Mesenchymal stem cell (in vitro differentiated cells and primary cell): ENCODE measurements at regions not wholly inside any gene's neighbourhood (a gene's known extent, or its start where the extent isn't known, plus 50 kb on each side); places are given as distances from the start of the nearest gene placed in this dataset.

ENCODE experiments used
- DNase-seq: peaks from one replicate; pipeline ENCODE4 v3.0.0-alpha.2; 2013
- H2AFZ ChIP-seq: one replicate; pipeline ENCODE4 v1.6.1; 2013; ENCODE audit warnings: low read depth, mild to moderate bottlenecking, control low read depth, inconsistent platforms, low read length, moderate library complexity
- H2AK5ac ChIP-seq: 2 replicates; pipeline ENCODE4 v1.6.1; 2013; ENCODE audit warnings: low read length, moderate library complexity, mild to moderate bottlenecking, inconsistent platforms; ENCODE audit not compliant: severe bottlenecking
- H2BK120ac ChIP-seq: one replicate; pipeline ENCODE4 v1.6.1; 2013; ENCODE audit warnings: low read depth, mild to moderate bottlenecking, inconsistent platforms, low read length, moderate library complexity
- H2BK12ac ChIP-seq, 2 experiments: one replicate each; pipeline ENCODE4 v1.6.1; 2013; ENCODE audit warnings: inconsistent platforms in 2 of 2, low read length in 2 of 2, mild to moderate bottlenecking in 2 of 2, moderate library complexity in 2 of 2, control low read depth in 1 of 2
- H2BK15ac ChIP-seq: one replicate; pipeline ENCODE4 v1.6.1; 2013; ENCODE audit warnings: mild to moderate bottlenecking, low read depth, inconsistent platforms; ENCODE audit not compliant: poor library complexity, severe bottlenecking
- H2BK5ac ChIP-seq: 2 replicates; pipeline ENCODE4 v1.6.1; 2013; ENCODE audit warnings: low read depth, mild to moderate bottlenecking, low read length, control low read depth, inconsistent platforms; ENCODE audit not compliant: poor library complexity, severe bottlenecking
- H3K14ac ChIP-seq, 2 experiments: one replicate each; pipeline ENCODE4 v1.6.1; 2013; ENCODE audit warnings: inconsistent platforms in 2 of 2, low read length in 2 of 2, control low read depth in 1 of 2, mild to moderate bottlenecking in 1 of 2, moderate library complexity in 1 of 2
- H3K18ac ChIP-seq, 2 experiments: one replicate each; pipeline ENCODE4 v1.6.1; 2013; ENCODE audit warnings: inconsistent platforms in 2 of 2, low read length in 2 of 2, control low read depth in 1 of 2, low read depth in 1 of 2, mild to moderate bottlenecking in 1 of 2
- H3K23ac ChIP-seq, 2 experiments: one replicate each; pipeline ENCODE4 v1.6.1; 2013; ENCODE audit warnings: inconsistent platforms in 2 of 2, low read length in 2 of 2, mild to moderate bottlenecking in 2 of 2, moderate library complexity in 2 of 2, control low read depth in 1 of 2
- H3K27ac ChIP-seq: 2 replicates; pipeline ENCODE4 v1.5.1; 2013; ENCODE audit warnings: mild to moderate bottlenecking, moderate library complexity, low read length, control low read depth, inconsistent platforms; ENCODE audit not compliant: poor library complexity, severe bottlenecking
- H3K27me3 ChIP-seq, 2 experiments: 2 replicates each; pipeline versions ENCODE4 v1.6.1 to v1.7.0; 2013; ENCODE audit warnings: low read length in 2 of 2, mild to moderate bottlenecking in 2 of 2, moderate library complexity in 2 of 2, control low read depth in 1 of 2, inconsistent platforms in 1 of 2; ENCODE audit not compliant: control insufficient read depth in 1 of 2, insufficient read depth in 1 of 2
- H3K36me3 ChIP-seq, 2 experiments: 2 replicates each; pipeline versions ENCODE4 v1.6.1 to v1.7.0; 2013; ENCODE audit warnings: low read length in 2 of 2, control low read depth in 1 of 2, inconsistent platforms in 1 of 2, low read depth in 1 of 2, mild to moderate bottlenecking in 1 of 2; ENCODE audit not compliant: insufficient read depth in 2 of 2, control insufficient read depth in 1 of 2
- H3K4ac ChIP-seq, 2 experiments: one replicate each; pipeline ENCODE4 v1.6.1; 2013; ENCODE audit warnings: inconsistent platforms in 2 of 2, low read length in 2 of 2, mild to moderate bottlenecking in 2 of 2, moderate library complexity in 2 of 2, control low read depth in 1 of 2, low read depth in 1 of 2
- H3K4me1 ChIP-seq: 2 replicates; pipeline ENCODE4 v1.6.1; 2013; ENCODE audit warnings: low read depth, low read length, control low read depth; ENCODE audit not compliant: control insufficient read depth, insufficient read depth
- H3K4me2 ChIP-seq: 2 replicates; pipeline ENCODE4 v1.6.1; 2013; ENCODE audit warnings: low read length, mild to moderate bottlenecking, inconsistent platforms; ENCODE audit not compliant: poor library complexity, severe bottlenecking
- H3K4me3 ChIP-seq, 2 experiments: 2 replicates each; pipeline versions ENCODE4 v1.5.1 to v1.7.0; 2013; ENCODE audit warnings: low read length in 2 of 2, mild to moderate bottlenecking in 2 of 2, control low read depth in 1 of 2, low read depth in 1 of 2; ENCODE audit not compliant: insufficient read depth in 1 of 2
- H3K79me1 ChIP-seq: replicated peaks from 2 replicates; pipeline ENCODE4 v1.6.1; 2013; ENCODE audit warnings: mild to moderate bottlenecking, control low read depth, low read length, inconsistent platforms; ENCODE audit not compliant: poor library complexity, severe bottlenecking
- H3K9ac ChIP-seq: 2 replicates; pipeline ENCODE4 v1.7.0; 2013; ENCODE audit warnings: mild to moderate bottlenecking, low read length, moderate library complexity
- H3K9me3 ChIP-seq: 2 replicates; pipeline ENCODE4 v1.7.0; 2013; ENCODE audit warnings: mild to moderate bottlenecking, low read length; ENCODE audit not compliant: control insufficient read depth
- H4K8ac ChIP-seq: one replicate; pipeline ENCODE4 v1.6.1; 2013; ENCODE audit warnings: inconsistent platforms, mild to moderate bottlenecking, low read length, moderate library complexity
- H4K91ac ChIP-seq: one replicate; pipeline ENCODE4 v1.6.1; 2013; ENCODE audit warnings: mild to moderate bottlenecking, low read length, inconsistent platforms
- whole genome bisulfite sequencing: methylation state at CpG from one replicate; pipeline ENCODE4 v1.1.7; 2013; ENCODE audit warnings: mixed read lengths; 5-methylcytosine and 5-hydroxymethylcytosine counted together

DNA sequence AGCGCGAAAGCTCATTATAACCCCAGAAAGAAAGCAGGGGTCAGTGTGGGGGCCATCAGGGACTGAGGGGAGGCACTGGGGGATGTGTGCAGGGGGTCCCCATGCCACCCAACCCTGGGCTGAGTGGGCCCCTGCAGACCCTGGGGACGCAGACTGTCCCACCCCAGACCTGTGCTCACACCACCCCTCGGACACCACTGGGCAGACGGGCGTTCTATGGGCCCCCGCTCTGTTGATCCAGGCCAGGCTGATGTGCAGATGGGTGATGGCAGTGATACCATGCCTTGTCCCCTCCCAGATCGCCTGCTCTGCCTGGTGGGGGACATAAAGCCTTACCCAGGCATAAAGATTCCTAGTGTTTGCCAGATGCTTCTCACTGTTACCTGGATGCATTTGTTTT, 259.7 kb upstream of the TLE3 start:
- Histone ChIP-seq H2AK5ac (no peak overlapping the region), H3K18ac (peak overlapping the region in 1 of 2 experiments; percentile 28), H3K27ac (no peak overlapping the region), H2BK15ac (peak overlapping the region; percentile 33), H3K9ac (no peak overlapping the region), H3K4me3 (no peak overlapping the region), H3K14ac (no peak overlapping the region), H3K9me3 (no peaks in the 10 kb centered on the region), H3K23ac (no peak overlapping the region), H2BK5ac (no peak overlapping the region), H3K27me3 (peaks cover 54 to 58% of the 10 kb centered on the region in 2 experiments), H4K8ac (no peak overlapping the region), H3K4me2 (no peak overlapping the region), H2BK12ac (no peak overlapping the region), H4K91ac (no peak overlapping the region), H3K36me3 (no peaks in the 10 kb centered on the region), H3K79me1 (no peaks in the 10 kb centered on the region), H2AFZ (no peak overlapping the region), H2BK120ac (no peak overlapping the region), H3K4me1 (peaks cover 3% of the 10 kb centered on the region), H3K4ac (no peak overlapping the region)
- no peak for DNase-seq
- 90% methylated on average over 8 of the region's 8 CpGs for WGBS

DNA sequence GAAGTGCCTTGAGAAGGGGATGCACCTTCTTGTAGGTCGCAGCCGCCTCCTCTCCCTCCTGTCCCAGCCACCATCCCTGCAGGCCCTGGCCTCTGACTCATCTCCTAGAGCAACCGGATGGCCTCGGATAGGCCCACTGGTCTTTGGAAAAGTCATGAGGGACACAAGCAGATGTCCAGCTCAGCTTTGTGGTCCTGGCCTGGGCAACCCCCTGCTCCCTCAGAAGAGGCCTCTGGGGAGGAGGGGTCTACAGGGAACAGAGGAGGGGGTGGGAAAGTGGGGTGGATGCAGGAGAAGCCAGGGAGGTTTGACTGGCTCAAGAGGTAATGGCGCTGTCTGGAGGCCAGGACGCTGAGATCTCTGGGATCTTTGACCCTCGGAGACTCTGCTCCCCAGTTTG, 259.2 kb upstream of the TLE3 start:
- Histone ChIP-seq H3K27me3 (peaks cover 59 to 61% of the 10 kb centered on the region in 2 experiments), H4K8ac (no peak overlapping the region), H2BK12ac (no peak overlapping the region), H3K4me2 (no peak overlapping the region), H3K14ac (no peak overlapping the region), H3K4ac (no peak overlapping the region), H3K36me3 (no peaks in the 10 kb centered on the region), H2BK15ac (no peak overlapping the region), H2BK120ac (no peak overlapping the region), H2AFZ (no peak overlapping the region), H3K4me3 (no peak overlapping the region), H3K4me1 (peaks cover 3% of the 10 kb centered on the region), H3K27ac (no peak overlapping the region), H3K9ac (no peak overlapping the region), H3K18ac (no peak overlapping the region), H2BK5ac (no peak overlapping the region), H4K91ac (no peak overlapping the region), H3K9me3 (no peaks in the 10 kb centered on the region), H3K23ac (no peak overlapping the region), H3K79me1 (no peaks in the 10 kb centered on the region), H2AK5ac (no peak overlapping the region)
- peak; percentile 34 for DNase-seq
- WGBS, result 68% methylated on average over 5 of the region's 7 CpGs

DNA sequence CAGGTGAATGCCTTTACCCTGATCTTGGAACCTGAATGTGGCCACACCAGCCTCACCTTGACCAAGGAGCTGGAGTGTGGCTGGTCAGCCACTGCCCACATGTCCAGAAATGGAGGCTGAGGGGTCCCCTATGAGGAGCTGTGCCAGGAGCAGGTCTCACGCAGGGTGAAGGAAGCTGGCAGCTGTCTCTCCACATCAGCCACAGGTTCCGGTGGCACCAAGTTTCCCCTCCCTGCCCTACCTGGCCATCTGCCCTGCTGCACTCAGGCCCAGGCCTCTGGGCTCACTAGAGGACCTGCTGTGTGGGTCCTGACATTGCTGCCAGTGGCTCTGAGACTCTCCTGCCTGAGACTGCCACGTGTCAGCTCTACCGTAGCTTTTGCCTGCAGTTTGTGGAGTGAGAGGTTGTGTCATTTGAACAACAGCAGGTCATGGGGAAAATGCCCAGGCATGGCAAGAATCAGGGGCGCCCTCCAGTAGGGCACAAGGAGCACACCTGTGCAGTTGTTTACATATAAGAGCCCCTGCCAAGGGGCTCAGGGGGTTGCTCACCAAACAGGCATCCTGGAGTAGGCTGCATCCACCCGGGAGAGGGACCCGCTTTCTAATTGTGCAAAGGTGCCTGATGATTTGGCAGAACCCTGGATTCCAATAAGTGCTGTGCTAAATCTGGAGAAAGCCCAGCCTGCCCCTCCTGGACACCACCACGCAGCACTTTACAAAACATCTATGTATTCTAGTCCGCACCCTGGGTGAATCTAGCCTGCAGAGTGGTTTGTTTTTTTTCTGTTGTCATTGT, 258.5 kb upstream of the TLE3 start:
- H3K4me3 ChIP-seq, result no peak overlapping the region
- H2BK120ac ChIP-seq, result no peak overlapping the region
- no peak overlapping the region for H4K8ac ChIP-seq
- H3K4me2 ChIP-seq, result no peak overlapping the region
- no peak overlapping the region for H3K4ac ChIP-seq
- WGBS, result 83% methylated on average over 7 of the region's 9 CpGs
- H2BK5ac ChIP-seq, result no peak overlapping the region
- H3K79me1 ChIP-seq, result no peaks in the 10 kb centered on the region
- H3K27me3 ChIP-seq, result peaks cover 64 to 65% of the 10 kb centered on the region in 2 experiments
- no peak overlapping the region for H3K18ac ChIP-seq
- H3K23ac ChIP-seq, result no peak overlapping the region
- peaks cover 3% of the 10 kb centered on the region for H3K4me1 ChIP-seq
- no peak overlapping the region for H2BK12ac ChIP-seq
- H4K91ac ChIP-seq, result no peak overlapping the region
- no peak overlapping the region for H2AFZ ChIP-seq
- no peak for DNase-seq
- no peak overlapping the region for H3K14ac ChIP-seq
- H3K27ac ChIP-seq, result no peak overlapping the region
- H2BK15ac ChIP-seq, result no peak overlapping the region
- no peaks in the 10 kb centered on the region for H3K9me3 ChIP-seq
- no peaks in the 10 kb centered on the region for H3K36me3 ChIP-seq
- H3K9ac ChIP-seq, result no peak overlapping the region
- H2AK5ac ChIP-seq, result no peak overlapping the region

DNA sequence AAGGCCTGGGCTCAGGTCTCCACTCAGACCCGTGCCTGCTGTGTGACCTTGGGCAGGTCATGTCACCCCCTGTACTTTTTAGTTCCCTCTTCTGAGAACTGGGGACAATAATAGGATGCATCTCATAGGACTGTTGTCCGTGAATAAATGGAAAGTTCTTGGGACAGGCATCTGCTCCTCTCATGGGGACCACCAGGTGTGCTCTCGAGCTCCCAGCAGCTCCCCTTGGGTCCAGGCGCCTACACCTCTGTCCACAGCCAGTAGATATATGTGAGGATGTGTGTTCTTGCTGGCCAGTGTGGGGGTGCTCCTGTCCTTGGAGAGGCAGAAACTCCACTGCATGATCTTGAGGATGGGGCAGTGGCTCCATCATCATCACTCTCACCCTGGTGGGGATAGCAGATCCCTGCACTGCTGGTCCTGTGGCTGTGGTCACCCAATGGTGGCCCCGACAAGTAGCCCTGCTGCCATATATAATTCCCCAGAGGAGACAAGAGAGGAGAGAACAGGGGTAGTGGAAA, 257.6 kb upstream of the TLE3 start:
- Histone ChIP-seq H3K9ac (no peak overlapping the region), H3K27me3 (peaks cover 59 to 62% of the 10 kb centered on the region in 2 experiments), H3K4me1 (peaks cover 3% of the 10 kb centered on the region), H2AFZ (no peak overlapping the region), H2BK12ac (no peak overlapping the region), H3K4ac (no peak overlapping the region), H2BK5ac (no peak overlapping the region), H3K14ac (no peak overlapping the region), H3K4me2 (no peak overlapping the region), H3K4me3 (no peak overlapping the region), H2BK15ac (no peak overlapping the region), H2AK5ac (no peak overlapping the region), H3K36me3 (no peaks in the 10 kb centered on the region), H3K23ac (no peak overlapping the region), H4K8ac (no peak overlapping the region), H3K27ac (no peak overlapping the region), H3K79me1 (no peaks in the 10 kb centered on the region), H4K91ac (no peak overlapping the region), H3K9me3 (no peaks in the 10 kb centered on the region), H3K18ac (no peak overlapping the region), H2BK120ac (no peak overlapping the region)
- no peak for DNase-seq
- 77% methylated on average over 5 of the region's 5 CpGs for WGBS
